ENCODE measurements at regions not wholly inside any gene's neighbourhood (a gene's known extent, or its start where the extent isn't known, plus 50 kb on each side); places are given as distances from the start of the nearest gene placed in this dataset.

DNA sequence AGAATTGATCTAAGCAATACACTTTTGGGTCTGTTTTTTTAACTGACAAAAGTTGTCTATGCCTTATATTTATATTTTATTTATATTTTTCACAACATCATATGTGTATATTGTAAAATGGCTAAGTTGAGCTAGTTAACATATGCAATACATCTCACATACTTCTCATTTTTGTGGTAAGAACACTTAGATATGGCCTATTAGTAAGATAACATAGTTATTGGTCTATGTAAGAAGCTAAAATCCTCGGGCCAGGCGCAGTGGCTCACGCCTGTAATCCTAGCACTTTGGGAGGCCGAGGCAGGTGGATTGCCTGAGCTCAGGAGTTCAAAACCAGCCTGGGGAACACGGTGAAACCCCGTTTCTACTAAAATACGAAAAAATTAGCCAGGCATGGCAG, 275.6 kb upstream of the ID2 start:
- ATAC-seq: no peak
- DNase-seq: no peak

DNA sequence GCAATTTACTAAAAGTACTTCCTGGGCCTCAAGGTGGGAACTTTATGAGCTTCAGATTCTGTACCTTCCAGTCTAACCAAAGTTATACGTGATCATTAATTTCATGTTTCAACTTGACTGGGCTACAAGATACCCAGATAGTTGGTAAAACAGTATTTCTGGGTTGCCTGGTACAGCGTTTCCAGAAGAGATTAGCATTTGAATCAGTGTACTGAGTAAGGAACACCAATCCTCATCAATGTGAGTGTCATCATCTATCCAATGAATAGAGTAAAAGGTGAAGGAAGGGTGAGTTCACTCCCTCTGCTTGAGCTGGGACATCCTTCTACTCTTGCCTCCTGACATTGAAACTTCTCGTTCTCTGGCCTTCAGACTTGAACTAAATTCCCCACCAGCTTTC, 274.5 kb upstream of the ID2 start:
- ATAC-seq (no peak), DNase-seq (no peak)

DNA sequence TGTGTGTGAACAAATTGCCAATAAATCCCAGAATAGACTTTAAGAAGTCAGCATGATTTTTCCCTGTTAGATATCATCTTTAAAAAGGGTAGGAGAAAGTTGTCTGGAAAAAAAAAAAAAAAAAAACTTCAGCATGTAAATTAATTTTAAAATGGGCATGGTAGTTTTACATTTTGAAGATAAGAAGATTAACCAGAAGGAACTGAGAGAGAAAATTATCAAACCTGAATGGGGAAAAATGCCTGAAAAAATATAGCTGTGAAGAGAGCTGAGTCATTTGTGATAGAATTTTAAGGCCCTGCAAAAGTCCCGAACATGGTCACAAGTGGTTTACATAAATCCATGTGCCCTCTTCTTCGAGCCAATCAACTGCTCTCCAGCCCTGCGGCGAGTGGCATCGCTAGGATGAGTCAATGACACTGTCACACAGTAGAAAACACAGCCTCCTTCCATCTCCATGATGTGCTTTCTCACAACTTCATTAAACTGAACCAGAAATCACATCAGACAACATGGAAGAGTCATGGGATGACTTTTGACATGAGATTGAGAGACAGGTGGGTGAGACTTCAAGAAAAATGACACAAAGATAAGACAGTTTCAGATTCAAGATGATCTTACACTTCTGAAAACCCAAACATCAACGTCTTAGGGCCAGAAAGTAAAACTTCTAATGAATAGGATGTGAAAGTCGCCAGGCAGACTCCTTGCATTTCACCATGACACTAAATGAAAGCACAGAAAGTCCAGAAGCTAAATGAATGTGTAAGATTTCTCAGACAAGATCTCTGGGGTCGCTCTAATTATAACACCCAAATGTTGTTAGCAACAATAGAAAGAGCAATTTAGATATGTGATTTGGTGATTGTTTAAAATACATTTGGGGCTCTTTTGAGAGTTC, 273.0 kb upstream of the ID2 start:
- ATAC-seq: peak; percentile 95

DNA sequence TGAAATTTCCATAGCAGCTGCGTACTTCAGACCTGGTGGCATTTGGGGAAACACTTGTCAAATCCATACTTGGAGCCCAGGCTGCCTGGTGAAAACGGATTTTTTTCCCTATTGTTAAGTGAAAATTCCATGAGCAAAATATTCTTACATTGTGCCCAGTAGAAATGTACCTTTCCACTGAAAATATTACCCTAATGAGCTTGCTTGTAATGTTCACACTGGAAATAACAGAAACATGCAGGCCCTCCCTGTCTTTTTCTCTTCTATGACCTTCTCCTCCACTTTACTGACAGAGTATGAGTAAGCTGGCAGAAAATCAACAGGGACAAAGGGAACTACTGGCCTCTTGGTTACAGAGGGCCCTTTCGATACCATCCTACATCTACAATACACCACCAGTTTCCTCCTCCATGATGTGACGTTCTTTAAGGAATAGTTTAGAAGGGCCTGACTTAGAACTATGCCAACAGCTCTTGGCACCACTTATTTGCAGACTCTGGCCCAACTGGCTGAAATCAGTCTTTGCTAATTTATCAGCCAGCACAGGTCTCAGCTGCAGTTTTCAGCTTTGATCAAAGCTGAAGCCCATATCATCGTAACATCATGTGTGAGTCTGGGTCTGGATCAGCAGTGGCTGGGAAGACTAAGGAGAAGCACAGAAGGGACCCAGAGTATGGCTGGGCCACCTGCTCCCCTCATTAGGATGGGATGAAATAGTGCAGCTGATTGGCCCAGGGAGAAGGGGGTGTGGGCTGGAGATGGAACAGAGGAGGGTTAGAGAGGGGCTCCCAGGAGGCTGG, 272.2 kb upstream of the ID2 start:
- no peak for DNase-seq
- no peak for ATAC-seq

More for the DNA sequence above, 273.0 kb upstream of the ID2 start:
- peak; percentile 64 for DNase-seq

DNA sequence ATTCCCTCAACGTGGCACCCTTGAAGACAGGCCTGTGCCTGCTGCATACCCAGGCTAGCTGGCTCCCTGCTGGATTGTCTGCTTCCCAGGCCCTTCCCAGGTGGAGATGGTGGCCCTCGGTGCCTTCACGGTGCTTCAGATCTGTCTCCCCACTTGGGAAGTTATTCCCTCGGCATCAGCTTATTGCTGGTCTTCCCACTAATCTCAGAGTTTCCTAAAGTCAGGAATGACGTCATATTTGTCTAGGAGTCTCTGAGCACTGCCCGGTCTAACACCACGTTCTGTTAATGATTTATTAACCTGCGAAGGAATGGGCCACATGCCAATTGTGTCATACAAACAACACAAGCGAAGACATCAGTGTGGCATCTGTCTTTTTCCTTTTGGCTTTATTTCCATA, 269.8 kb upstream of the ID2 start:
- DNase-seq (no peak), ATAC-seq (no peak)

DNA sequence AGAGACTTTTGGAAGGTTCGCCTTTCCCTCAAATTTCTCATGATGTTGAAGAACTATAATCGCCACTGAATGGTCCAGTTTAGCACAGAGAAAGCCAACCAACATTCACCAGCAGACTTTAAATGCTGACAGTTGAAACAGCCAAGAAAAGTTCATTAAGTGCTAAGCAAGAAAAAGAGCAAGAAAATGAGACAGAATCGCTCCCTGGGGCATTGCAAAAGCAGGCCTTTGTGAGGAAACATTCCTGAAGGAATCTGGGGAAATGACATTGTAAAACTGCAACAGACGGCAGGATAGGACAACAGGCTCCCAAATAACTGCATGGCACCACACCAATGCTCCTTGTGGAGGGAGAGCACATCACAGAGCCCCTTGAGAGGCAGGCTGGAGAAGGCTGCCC, 269.3 kb upstream of the ID2 start:
- no peak for ATAC-seq
- no peak for DNase-seq

DNA sequence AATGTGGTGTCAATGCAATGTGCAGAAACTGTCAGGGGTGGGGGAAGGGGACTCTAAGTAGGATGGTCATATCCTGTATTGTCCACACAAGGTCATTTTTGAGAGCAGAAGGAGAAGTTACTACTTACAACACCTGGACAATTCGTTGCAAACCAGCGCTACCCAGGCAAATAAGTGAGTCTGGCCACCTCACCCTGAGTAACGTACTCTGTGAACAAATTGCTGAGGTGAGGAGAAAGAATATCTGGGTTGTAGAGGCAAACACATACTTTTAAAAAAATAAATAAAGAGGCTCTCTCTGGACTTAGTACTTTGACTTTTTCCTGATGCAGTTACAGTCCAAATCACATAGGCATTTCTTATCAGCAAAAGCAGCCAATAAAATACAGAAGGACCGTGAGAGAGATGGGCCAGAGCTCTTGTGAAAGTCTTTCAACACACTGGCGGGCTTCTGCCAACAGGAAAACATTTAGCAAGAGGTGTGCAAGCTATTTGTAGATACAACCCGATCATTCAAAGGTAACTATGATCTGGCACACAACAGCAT, 268.2 kb upstream of the ID2 start:
- DNase-seq (no peak), ATAC-seq (no peak)

DNA sequence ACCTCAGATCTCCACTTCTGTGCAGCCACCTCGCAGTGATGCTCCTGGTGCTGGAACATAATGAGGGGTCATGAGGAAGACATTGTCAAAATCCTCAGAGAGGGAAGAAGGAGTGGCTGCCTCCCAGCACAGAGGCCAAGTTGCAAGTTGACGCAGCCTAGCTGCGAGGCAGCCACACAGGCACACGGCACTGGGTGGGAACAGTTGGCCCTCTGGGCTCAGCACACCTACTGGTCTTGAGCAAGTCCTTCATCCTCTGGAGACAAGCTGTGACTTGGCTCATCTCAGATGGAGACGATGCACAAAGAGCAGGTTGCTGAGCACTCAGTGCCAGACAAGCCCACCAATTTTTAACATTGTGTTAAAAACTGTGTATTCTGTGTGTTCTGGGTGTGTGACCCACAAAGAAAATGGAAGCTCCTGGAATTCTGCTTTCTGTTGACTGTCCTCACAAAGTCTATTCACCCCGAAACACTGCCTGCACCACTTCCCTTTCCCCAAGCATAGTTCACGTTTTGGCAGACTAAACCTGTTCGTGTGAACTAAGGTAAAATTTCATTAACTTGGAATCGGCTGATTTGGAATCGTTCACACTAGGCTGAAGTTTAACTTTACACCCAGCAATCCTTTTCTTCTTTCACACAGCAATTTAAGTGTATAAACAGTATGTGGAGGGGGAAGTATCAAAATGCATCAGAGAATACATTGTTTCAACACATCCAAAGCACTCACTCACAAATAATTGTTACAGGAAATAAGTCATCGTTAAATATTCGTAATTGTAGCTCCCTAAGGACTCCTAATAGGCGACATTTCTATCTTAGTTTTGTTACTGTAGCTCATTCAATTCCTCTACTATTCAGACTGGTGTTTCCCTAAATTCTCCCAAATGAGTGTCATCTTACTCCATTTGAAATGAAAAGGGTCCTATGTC, 266.6 kb upstream of the ID2 start:
- DNase-seq (no peak), ATAC-seq (no peak)

DNA sequence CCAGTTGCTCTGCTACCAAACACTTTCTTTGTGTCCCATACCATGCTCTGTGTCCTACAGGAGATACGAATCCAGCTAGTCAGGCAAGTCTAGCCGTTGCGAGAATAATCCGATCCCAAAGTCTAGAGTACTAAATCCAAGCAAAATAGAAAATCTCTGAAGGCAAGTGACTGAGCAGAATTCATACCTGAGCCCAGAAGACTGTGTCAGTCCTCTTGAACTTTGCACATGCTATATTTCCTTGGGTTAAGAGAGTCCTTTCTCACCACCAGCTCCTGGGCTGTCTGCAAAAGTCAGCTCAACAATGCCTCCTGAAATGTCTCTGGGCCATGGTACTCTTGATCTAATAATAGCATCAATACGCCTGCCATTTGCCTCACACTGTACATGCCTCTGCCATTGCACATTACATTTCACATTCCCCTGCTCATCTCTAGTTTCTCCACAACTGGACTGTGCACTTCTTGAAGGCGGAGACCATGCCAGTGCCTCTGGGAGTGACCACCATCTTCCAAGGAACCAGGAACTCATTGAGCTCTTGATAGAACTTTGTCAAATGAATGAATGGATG, 265.8 kb upstream of the ID2 start:
- ATAC-seq: no peak

DNA sequence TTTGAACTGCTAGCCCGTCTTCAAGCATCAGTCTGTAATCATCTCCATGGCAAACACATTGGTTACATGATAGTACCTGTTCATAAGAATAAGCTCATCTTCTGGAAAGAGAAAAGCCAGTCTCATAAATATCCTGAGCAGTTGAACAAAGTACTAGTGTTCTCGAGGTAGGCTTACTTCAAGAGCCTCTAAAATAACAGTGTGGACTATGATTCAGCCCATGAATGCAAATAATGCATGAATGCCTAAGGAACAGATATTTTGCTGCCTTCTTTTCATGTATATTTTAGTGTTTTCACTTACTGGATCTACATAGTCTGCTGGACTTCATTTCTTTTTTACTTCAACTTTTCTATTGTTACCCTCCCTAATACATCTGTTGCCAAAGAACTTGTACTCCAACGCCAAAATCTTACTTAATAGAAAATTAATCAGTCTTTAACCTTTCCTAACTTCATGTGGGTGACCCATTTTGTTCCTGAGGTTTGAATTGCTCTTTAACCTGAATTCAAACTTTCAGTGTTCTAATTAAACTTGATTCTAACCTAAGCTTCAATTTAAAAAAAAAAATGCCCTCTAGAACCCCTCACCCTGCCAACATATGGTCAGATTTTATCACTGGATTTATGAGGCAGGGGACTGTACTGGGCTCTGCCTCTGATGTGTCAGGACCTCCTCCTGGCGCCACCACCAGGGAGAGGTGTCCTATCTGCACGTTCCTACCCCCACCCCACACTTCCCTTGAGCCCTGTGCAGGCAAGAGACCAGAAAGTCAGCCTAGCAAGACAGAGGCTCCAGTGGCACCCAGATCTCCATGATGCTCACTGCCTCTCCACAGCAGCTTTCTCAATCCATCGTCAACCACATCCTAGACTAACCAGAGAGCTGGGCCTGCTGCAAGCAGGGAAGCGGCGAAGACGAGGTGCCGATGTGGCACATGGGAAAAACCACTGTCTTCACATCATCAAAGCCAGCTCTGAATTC, 264.7 kb upstream of the ID2 start:
- no peak for ATAC-seq
- no peak for DNase-seq

More for the DNA sequence above, 265.8 kb upstream of the ID2 start:
- DNase-seq: no peak

DNA sequence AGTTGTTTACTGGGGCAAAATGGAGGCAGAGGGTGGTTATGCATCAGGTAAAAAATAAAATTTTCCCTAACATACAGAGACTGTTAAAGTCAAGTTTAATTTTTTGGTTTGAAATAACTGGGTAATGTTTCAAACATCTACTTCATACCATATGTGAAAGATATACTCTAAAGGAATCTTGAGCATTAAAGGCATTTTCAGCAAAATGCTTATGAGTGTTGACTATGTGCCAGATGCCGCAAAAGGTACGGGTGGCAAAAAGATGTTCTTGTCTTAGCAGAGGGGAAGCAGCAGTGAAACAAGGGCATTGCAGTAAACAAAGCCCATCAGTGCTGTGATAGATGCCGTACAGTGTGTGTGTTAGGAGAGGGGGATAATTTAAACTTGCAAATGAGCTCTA, 263.1 kb upstream of the ID2 start:
- ATAC-seq (no peak), DNase-seq (no peak)

DNA sequence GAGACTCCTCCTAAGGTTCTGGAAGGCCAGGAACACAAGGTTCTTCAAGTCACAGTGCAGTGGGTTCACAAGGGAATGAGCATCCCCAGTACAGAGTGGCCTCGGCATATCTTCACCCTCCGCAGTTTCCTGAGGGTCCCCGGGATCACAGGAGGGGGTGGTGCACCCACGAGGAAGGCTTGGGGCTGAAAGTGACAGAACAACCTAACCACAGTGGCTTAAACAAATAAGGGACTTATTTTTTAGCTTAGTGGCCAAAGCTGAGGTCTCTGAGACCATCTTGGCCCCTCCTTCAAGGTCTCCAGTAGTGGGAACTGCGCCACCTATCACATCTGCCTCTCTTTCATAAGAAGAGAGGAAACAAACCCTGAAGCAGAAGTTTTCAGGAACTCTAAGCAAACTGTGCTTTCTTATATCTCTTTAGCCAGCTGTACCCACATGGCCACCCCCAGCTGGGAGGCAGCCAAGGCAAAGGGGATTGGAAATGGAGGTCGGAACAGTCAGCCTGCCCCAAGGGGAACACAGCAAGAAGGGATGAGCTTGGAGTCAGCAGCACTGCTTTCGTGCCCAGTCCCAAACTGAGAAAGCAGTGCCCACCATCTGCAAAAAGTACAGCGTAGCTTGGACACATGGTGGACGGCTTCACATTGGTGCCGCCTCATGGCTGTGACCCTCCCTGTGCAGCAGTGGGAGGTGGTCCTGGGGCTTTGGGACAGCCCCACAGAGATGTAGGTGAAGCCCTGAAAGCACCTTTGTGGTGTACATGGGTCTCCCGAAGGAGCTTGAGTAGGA, 260.0 kb upstream of the ID2 start:
- ATAC-seq (no peak), DNase-seq (no peak)

DNA sequence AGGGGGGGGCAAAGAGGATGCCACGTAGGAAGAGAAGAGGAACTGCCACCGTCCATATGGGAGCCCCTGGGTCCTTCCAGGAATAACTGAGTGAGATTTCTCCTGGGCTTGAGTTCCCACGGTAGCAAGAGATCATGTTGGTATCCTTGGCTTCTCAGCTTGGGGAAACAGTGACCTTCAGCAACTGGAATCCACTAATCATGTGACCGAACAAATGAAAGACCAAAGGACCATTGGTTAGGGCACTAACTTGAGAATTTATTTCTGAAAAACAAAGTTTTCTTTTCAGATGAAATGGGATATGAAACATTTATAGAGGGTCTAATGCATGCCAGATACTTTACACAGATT, 259.4 kb upstream of the ID2 start:
- no peak for DNase-seq
- no peak for ATAC-seq

DNA sequence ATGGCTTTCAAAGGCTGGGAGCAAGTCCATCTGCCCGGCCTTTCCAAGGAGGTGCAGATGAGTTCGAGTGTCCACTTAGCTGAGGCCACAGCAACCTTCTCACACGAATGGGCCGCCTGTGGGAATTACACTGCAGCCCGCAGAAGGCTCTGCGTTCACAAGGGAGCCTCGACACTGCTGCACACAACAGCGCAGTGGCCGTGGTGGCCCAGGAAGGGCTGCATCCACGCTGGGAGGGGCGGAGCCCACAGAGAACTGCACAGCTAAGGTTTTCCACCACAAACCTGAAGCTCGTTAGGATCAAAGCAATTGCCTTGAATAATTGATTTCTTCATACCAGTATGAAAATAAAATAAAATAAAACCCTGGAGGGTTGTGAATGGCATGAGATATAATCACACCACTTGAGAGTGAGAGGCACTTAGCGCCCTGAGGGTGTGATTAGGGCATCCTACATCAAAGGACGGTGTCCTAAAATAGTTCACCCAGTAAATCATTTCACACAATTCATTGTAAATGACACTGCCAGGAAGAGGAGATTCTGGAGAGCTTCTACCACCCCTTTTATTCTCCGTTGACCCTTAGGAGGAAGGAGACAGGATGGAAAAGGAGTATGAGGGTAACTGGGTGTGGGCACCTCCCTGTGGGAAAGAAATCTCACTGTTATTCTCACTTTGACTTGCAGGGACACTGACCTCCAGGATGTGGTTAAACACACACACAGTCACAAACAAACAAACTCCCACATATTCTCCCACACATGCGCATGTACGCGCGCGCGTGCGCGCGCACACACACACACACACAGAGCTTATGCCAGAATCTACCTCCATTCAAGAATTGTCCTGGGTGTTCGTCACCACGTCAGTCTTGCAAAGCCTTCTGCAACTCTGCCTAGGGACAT, 256.6 kb upstream of the ID2 start:
- peak; percentile 26 for DNase-seq
- ATAC-seq: peak; percentile 33

DNA sequence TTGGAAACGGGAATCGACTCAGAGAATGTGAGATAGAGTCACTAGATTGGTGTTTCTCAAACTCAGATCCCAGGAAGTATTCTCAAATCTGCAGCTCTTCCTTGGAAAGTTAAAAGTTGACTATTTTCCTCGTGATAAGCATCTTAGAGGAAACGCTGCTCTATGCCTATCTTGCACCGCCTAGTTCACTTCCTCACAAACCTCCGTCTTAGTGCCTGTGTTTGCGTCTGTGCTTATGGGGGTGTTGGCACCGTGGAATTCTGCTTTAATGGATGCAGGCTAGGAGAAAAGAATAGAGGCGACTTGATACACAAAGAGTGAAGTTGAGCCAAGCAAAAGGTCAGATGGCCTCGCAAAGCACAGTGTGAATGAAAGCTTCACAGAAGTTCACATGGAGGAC, 255.3 kb upstream of the ID2 start:
- DNase-seq: no peak
- no peak for ATAC-seq

DNA sequence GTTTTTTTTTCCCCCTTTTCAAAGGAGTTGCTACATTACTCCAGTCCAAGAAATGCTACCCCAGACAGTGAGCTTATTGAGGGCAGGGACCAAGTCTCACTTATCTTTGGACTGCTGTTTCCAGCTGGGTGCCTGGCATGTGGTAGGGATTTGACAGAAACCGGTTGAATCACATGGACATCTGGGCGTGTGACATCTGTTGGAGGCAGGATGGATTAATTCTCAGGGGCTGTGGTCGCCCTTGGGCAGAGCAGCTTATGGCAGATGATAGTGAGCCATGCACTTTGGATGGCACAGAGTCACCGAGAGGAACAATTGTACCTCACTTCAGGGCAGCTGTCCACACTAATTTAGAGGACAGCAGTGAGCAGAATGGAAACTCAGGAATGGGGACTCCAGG, 254.6 kb upstream of the ID2 start:
- no peak for DNase-seq
- no peak for ATAC-seq

DNA sequence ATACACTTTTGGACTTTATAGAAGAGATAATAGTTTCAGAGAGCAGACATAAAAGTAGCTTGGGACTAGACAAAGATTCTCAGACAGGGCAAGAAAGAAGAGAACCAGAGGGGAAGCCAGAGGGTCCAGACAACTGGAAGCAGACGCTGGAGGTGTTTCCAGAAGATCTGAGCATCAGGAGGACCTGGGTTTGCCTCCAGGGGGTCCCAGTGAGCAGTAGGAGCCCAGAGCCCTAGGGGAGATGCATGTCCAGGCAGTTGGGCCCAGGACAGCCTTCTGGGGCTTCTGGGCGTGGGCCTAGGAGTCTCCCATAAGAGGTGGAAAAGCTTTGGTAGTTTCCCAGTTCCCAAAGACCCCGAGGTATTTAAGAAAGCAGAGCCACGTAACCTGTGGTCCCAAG, 251.2 kb upstream of the ID2 start:
- ATAC-seq (no peak), DNase-seq (no peak)

DNA sequence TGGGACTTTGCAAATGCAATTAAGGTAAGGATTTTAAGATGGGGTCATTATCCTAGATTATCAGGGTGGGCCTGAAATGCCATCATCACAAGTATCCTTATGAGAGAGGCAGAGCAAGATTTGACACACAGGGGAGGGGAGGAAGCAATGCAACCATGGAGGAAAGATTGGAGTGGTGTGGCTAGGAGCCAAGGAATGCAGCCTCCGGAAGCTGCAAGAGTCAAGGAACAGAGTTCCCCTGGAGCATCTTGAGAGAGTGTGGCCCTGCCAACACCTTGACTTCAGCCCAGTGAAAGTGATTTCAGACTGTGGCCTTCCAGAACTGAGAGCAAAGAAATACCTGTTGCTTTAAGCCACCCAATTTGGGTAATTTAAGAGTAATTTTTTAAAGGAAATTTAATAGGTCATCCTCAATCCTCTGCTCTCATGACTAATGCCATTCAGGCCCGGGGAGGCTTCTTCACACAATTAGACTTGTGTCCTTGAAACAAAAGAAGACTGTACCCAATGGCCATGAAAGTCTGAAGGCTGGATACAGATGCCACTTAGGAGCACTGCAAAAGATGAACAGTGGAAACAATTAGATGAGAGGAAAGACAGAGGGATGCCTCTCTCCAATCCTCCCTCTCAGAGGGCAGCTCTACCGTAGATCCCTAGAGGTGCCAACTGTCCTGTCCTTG, 250.3 kb upstream of the ID2 start:
- ATAC-seq: no peak
- DNase-seq: no peak
